IMR-90 (cell line): ENCODE measurements at regions not wholly inside any gene's neighbourhood (a gene's known extent, or its start where the extent isn't known, plus 50 kb on each side); places are given as distances from the start of the nearest gene placed in this dataset.

ENCODE experiments used
- ATAC-seq: fragments of 200-7000 bp; cut with Tn5 transposase; 2 replicates; pipeline ENCODE4 v1.9.1; 2020; ENCODE audit warnings: low read depth, mild to moderate bottlenecking, moderate library complexity
- BruUV-seq: library from RNA; stranded (reverse); fragments of 400-500 nt; replicated peaks from 2 replicates; lab custom pipeline; 2021; lab: Mats Ljungman, UMichigan
- CTCF ChIA-PET: fragments of 300-600 bp; formaldehyde crosslinking; extraction: SDS; loops from one replicate; lab custom pipeline; 2021; ENCODE audit warnings: antibody characterized with exemption; lab: Yijun Ruan, JAX
- POLR2A ChIA-PET: fragments of 300-600 bp; sonication (Branson Sonifier 250); formaldehyde crosslinking; loops from one replicate; lab custom pipeline; 2022; ENCODE audit warnings: antibody characterized with exemption; ENCODE audit not compliant: unreplicated experiment; lab: Charles Lee
- DNase-seq: peaks from one replicate; pipeline ENCODE4 v3.0.0; 2013
- H2AFZ ChIP-seq: replicated peaks from 2 replicates; pipeline ENCODE3; 2013; ENCODE audit warnings: low read length, mild to moderate bottlenecking; ENCODE audit not compliant: poor library complexity
- H2AK5ac ChIP-seq: 2 replicates; pipeline ENCODE4 v1.6.1; 2013; ENCODE audit warnings: low read depth, low read length, inconsistent platforms
- H2AK9ac ChIP-seq: replicated peaks from 2 replicates; pipeline ENCODE3; 2013; ENCODE audit warnings: mild to moderate bottlenecking, low read depth, low read length, moderate library complexity; ENCODE audit not compliant: poor library complexity
- H2BK120ac ChIP-seq: 2 replicates; pipeline ENCODE4 v1.6.1; 2013; ENCODE audit warnings: low read depth, low read length, inconsistent platforms
- H2BK15ac ChIP-seq: 3 replicates; pipeline ENCODE4 v1.6.1; 2013; ENCODE audit warnings: low read depth, low read length, inconsistent platforms
- H2BK20ac ChIP-seq: 2 replicates; pipeline ENCODE4 v1.6.1; 2013; ENCODE audit warnings: low read depth, mild to moderate bottlenecking, inconsistent platforms, low read length, moderate library complexity
- H2BK5ac ChIP-seq: 2 replicates; pipeline ENCODE4 v1.6.1; 2013; ENCODE audit warnings: mild to moderate bottlenecking, low read depth, low read length, inconsistent platforms; ENCODE audit not compliant: poor library complexity, severe bottlenecking
- H3K14ac ChIP-seq: replicated peaks from 2 replicates; pipeline ENCODE4 v1.6.1; 2013; ENCODE audit warnings: low read depth, low read length, inconsistent platforms
- H3K18ac ChIP-seq: 2 replicates; pipeline ENCODE4 v1.6.1; 2013; ENCODE audit warnings: low read depth, low read length, control low read depth
- H3K23ac ChIP-seq: 2 replicates; pipeline ENCODE4 v1.6.1; 2013; ENCODE audit warnings: low read depth, low read length, inconsistent platforms
- H3K27ac ChIP-seq: 2 replicates; pipeline ENCODE4 v1.5.1; 2013; ENCODE audit warnings: mild to moderate bottlenecking, control low read depth, low read length; ENCODE audit not compliant: insufficient read depth
- H3K27me3 ChIP-seq: 2 replicates; pipeline ENCODE4 v1.6.1; 2013; ENCODE audit warnings: low read length; ENCODE audit not compliant: control insufficient read depth, insufficient read depth
- H3K36me3 ChIP-seq: 2 replicates; pipeline ENCODE4 v1.6.1; 2013; ENCODE audit warnings: low read length, mixed read lengths; ENCODE audit not compliant: control insufficient read depth, insufficient read depth
- H3K4ac ChIP-seq: 2 replicates; pipeline ENCODE4 v1.6.1; 2013; ENCODE audit warnings: low read depth, low read length, inconsistent platforms
- H3K4me1 ChIP-seq: 2 replicates; pipeline ENCODE4 v1.6.1; 2013; ENCODE audit warnings: low read length, mixed read lengths; ENCODE audit not compliant: control insufficient read depth, insufficient read depth
- H3K4me2 ChIP-seq: 2 replicates; pipeline ENCODE4 v1.6.1; 2013; ENCODE audit warnings: low read depth, mild to moderate bottlenecking, control low read depth, low read length, moderate library complexity
- H3K4me3 ChIP-seq: 2 replicates; pipeline ENCODE4 v1.5.1; 2013; ENCODE audit warnings: low read depth, mild to moderate bottlenecking, control low read depth, low read length, moderate library complexity; ENCODE audit not compliant: insufficient read depth
- H3K56ac ChIP-seq: 2 replicates; pipeline ENCODE4 v1.6.1; 2013; ENCODE audit warnings: low read length, inconsistent platforms; ENCODE audit not compliant: insufficient read depth; ENCODE audit errors: extremely low read depth
- H3K79me1 ChIP-seq, 2 experiments: 2 replicates each; pipeline ENCODE4 v1.6.1; 2013; ENCODE audit warnings: low read length in 2 of 2, inconsistent platforms in 1 of 2, low read depth in 1 of 2
- H3K9ac ChIP-seq: 2 replicates; pipeline ENCODE4 v1.6.1; 2013; ENCODE audit warnings: low read depth, low read length, control low read depth
- H3K9me1 ChIP-seq: 2 replicates; pipeline ENCODE4 v1.6.1; 2013; ENCODE audit warnings: low read length, inconsistent platforms; ENCODE audit not compliant: insufficient read depth
- H3K9me3 ChIP-seq: 2 replicates; pipeline ENCODE4 v1.6.1; 2013; ENCODE audit warnings: low read length; ENCODE audit not compliant: control insufficient read depth, insufficient read depth
- H4K20me1 ChIP-seq: 2 replicates; pipeline ENCODE4 v1.6.1; 2013; ENCODE audit warnings: low read length, inconsistent platforms; ENCODE audit not compliant: insufficient read depth
- H4K5ac ChIP-seq: 2 replicates; pipeline ENCODE4 v1.6.1; 2013; ENCODE audit warnings: mild to moderate bottlenecking, low read depth, low read length, control low read depth
- H4K8ac ChIP-seq, 2 experiments: 2 replicates each; pipeline ENCODE4 v1.6.1; 2013; ENCODE audit warnings: low read depth in 2 of 2, low read length in 2 of 2, control low read depth in 1 of 2, inconsistent platforms in 1 of 2
- H4K91ac ChIP-seq: 2 replicates; pipeline ENCODE4 v1.6.1; 2013; ENCODE audit warnings: low read depth, low read length, inconsistent platforms; ENCODE audit not compliant: insufficient read depth
- BHLHE40 ChIP-seq: fragments of 150-350 bp; IDR thresholded peaks from 2 replicates; pipeline ENCODE4 v1.6.1; 2016; ENCODE audit warnings: mild to moderate bottlenecking, low read depth, low read length
- MAFK ChIP-seq: IDR thresholded peaks from 2 replicates; pipeline ENCODE4 v1.6.1; 2012; ENCODE audit warnings: low read depth, low read length, improper control_type of control experiment
- MXI1 ChIP-seq: IDR thresholded peaks from 2 replicates; pipeline ENCODE4 v1.6.1; 2012; ENCODE audit warnings: low read depth, mild to moderate bottlenecking, low read length, moderate library complexity, borderline replicate concordance
- WGBS, 2 experiments: methylation state at CpG; one replicate each; pipeline versions ENCODE4 v1.1.5 to v1.1.7; 2013; ENCODE audit warnings: missing lambda C conversion rate in 2 of 2; ENCODE audit not compliant: insufficient read length in 1 of 2; ENCODE audit errors: extremely low coverage in 2 of 2; 5-methylcytosine and 5-hydroxymethylcytosine counted together
- dilution Hi-C: fragments of 300-500 bp; cut with HindIII; formaldehyde crosslinking; loops from one replicate; pipeline ENCODE4 v1.14.3; 2018; ENCODE audit warnings: low sequenced_read_pairs; ENCODE audit not compliant: unreplicated experiment
- in situ Hi-C: fragments of 300-500 bp; cut with MboI; formaldehyde crosslinking; loops from 3 replicates; pipeline ENCODE4 v1.14.3; 2019; ENCODE audit warnings: low sequenced_read_pairs, inconsistent platforms, mixed read lengths
- intact Hi-C: fragments of 100-400 bp; cut with micrococcal nuclease; formaldehyde crosslinking; loops from 2 replicates; pipeline ENCODE4 v1.10.0; 2022

DNA sequence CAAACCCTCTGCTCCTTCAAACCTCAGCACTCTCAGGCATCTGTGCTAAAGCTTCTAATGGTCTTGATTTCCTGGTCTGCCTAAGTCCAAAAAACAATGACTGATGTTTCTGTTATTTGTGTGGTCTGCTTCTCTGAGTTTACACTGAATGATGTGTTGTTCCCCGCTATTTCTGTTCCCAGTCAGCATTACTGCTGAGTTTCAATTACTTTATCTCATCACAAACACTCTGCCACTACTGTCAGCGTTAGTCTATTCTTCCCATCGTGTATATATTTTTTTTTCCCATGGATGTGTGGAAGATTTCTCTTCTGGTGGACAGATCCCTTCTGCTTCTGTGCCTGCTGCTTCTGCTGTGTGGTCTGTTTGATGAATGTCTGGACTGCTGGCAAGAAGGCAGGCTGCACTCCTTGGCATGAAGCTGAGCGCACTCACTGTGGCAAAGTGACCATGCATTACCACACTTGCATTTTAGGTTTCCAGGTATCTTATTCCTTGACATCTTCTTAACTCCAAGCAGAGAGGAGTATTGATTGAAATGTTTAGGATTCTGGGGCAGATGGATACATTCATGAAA lies 106.9 kb upstream of the PAQR3 start:
- Histone ChIP-seq H2BK20ac (no peak overlapping the region), H2AFZ (no peak overlapping the region), H2BK120ac (no peak overlapping the region), H3K9me3 (no peaks in the 10 kb centered on the region), H3K14ac (no peak overlapping the region), H3K36me3 (no peaks in the 10 kb centered on the region), H4K20me1 (no peaks in the 10 kb centered on the region), H4K5ac (no peak overlapping the region), H4K8ac (no peak overlapping the region), H3K23ac (no peak overlapping the region), H2BK5ac (no peak overlapping the region), H3K4me1 (no peaks in the 10 kb centered on the region), H3K18ac (no peak overlapping the region), H3K56ac (no peak overlapping the region), H3K4me3 (no peak overlapping the region), H3K4me2 (no peak overlapping the region), H3K79me1 (no peaks in the 10 kb centered on the region), H3K9me1 (no peaks in the 10 kb centered on the region; the same call in 1 of the 2 replicates), H2BK15ac (no peak overlapping the region), H3K9ac (no peak overlapping the region), H3K27me3 (no peaks in the 10 kb centered on the region), H3K27ac (no peak overlapping the region), H2AK5ac (no peak overlapping the region), H2AK9ac (no peak overlapping the region), H4K91ac (no peak overlapping the region), H3K4ac (no peak overlapping the region)
- DNase-seq (no peak), ATAC-seq (no peak)
- intact Hi-C loops (loop anchor here (10.0 kb wide), 2 partner anchors 269 to 1139 kb away; no protein-coding TSS in a partner anchor), in situ Hi-C loops (loop anchor here (25.0 kb wide), 1 partner anchor 1166 kb away; no protein-coding TSS in a partner anchor), dilution Hi-C loops (no loop called here)
- ChIA-PET CTCF (no interaction called here), POLR2A (no interaction called here)
- TF ChIP-seq MAFK = no peak
- TF ChIP-seq BHLHE40 = no peak
- no peak for TF ChIP-seq MXI1
- no CpG with 5 or more reads among the region's 4 CpGs for WGBS, 2 experiments
- no TSS peak for BruUV-seq
